ENCODE measurements at regions not wholly inside any gene's neighbourhood (a gene's known extent, or its start where the extent isn't known, plus 50 kb on each side); places are given as distances from the start of the nearest gene placed in this dataset.

DNA sequence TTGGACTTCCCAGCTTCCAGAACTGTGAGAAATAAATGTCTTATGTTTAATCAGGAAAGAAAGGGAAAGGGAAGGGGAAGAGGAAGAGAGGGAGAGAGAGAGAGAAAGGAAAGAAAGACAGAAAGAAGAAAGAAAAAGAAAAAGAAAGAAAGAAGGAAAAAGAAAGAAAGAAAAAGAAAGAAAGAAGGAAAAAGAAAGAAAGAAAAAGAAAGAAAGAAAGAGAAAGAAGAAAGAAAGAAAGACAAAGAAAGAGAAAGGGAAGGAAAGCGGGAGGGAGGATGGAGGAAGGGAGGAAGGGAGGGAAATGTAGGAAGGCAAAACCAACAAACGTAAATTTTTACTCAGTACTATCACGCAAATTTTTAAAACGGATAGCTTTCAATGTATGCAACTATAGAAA, 2281.8 kb downstream of the LRRC4C start:
- H3K4me3 ChIP-seq (ENCODE audit: low read depth, low read length), result no peak overlapping the region
- TF ChIP-seq, protein P1, sequence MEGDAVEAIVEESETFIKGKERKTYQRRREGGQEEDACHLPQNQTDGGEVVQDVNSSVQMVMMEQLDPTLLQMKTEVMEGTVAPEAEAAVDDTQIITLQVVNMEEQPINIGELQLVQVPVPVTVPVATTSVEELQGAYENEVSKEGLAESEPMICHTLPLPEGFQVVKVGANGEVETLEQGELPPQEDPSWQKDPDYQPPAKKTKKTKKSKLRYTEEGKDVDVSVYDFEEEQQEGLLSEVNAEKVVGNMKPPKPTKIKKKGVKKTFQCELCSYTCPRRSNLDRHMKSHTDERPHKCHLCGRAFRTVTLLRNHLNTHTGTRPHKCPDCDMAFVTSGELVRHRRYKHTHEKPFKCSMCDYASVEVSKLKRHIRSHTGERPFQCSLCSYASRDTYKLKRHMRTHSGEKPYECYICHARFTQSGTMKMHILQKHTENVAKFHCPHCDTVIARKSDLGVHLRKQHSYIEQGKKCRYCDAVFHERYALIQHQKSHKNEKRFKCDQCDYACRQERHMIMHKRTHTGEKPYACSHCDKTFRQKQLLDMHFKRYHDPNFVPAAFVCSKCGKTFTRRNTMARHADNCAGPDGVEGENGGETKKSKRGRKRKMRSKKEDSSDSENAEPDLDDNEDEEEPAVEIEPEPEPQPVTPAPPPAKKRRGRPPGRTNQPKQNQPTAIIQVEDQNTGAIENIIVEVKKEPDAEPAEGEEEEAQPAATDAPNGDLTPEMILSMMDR (IDR thresholded peaks at IDR 0.05), result no peak

DNA sequence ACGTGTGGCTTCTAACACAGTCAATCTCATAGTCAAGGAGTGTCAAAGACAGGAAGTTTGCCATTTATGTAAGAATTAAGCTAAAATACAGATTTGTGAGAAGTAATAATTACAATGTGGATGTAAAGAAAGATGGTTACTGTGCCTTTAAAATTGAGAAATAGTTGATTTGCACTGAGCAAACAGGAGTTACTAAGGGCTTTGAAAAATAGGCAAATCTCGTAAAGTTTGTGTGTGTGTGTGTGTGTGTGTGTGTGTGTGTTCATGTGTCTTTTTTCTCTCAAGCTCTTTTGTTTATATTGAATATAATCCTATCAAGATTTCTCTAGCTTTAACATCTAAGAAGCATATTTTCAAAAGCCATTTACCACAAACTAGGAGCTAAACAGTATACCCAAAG, 2284.5 kb downstream of the LRRC4C start:
- H2AFZ ChIP-seq, result no peak overlapping the region
- no peaks in the 10 kb centered on the region for H3K9me3 ChIP-seq (ENCODE audit: control insufficient read depth, low read length)
- no peak overlapping the region for H3K9ac ChIP-seq
- TF ChIP-seq, protein P1 (IDR thresholded peaks at IDR 0.05), result no peak
- no peak overlapping the region for H3K4me2 ChIP-seq (ENCODE audit: low read length)
- H3K27ac ChIP-seq, result no peak overlapping the region
- H3K36me3 ChIP-seq (ENCODE audit: control insufficient read depth, insufficient read depth, low read length), result no peaks in the 10 kb centered on the region
- no peak overlapping the region for H3K4me3 ChIP-seq (ENCODE audit: low read depth, low read length)
- no peaks in the 10 kb centered on the region for H3K4me1 ChIP-seq
- no peaks in the 10 kb centered on the region for H3K79me2 ChIP-seq
- H3K27me3 ChIP-seq (ENCODE audit: control insufficient read depth, insufficient read depth, low read length), result no peaks in the 10 kb centered on the region

More for the DNA sequence above, 2281.8 kb downstream of the LRRC4C start:
- Histone ChIP-seq H2AFZ (no peak overlapping the region), H3K4me1 (no peaks in the 10 kb centered on the region), H3K27ac (no peak overlapping the region), H3K9ac (no peak overlapping the region), H3K9me3 (ENCODE audit: control insufficient read depth, low read length) (no peaks in the 10 kb centered on the region), H3K27me3 (ENCODE audit: control insufficient read depth, insufficient read depth, low read length) (no peaks in the 10 kb centered on the region), H3K79me2 (no peaks in the 10 kb centered on the region), H3K4me2 (ENCODE audit: low read length) (no peak overlapping the region), H3K36me3 (ENCODE audit: control insufficient read depth, insufficient read depth, low read length) (no peaks in the 10 kb centered on the region)

DNA sequence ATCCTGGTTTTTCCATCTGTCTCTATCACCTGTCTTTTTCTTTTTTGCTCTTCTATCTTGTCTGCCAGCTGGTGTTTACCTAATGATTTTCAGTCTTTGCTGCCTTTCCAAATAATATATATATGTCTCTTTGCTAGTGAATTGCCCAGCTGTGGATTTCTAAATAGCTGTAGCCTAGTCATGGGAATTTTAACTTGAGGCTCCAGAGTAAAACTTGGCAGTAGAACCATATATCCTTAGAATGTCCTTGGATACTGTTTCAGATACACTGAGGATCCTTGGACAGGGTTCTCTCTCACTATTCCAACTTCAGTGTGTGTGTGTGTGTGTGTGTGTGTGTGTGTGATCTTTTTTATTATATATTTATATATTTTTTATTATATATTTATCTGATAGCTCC, 2285.3 kb downstream of the LRRC4C start:
- Histone ChIP-seq H3K4me1 (no peaks in the 10 kb centered on the region), H3K36me3 (ENCODE audit: control insufficient read depth, insufficient read depth, low read length) (no peaks in the 10 kb centered on the region), H3K4me2 (ENCODE audit: low read length) (no peak overlapping the region), H3K27me3 (ENCODE audit: control insufficient read depth, insufficient read depth, low read length) (no peaks in the 10 kb centered on the region), H2AFZ (no peak overlapping the region), H3K9ac (no peak overlapping the region), H3K4me3 (ENCODE audit: low read depth, low read length) (no peak overlapping the region), H3K9me3 (ENCODE audit: control insufficient read depth, low read length) (no peaks in the 10 kb centered on the region), H3K79me2 (no peaks in the 10 kb centered on the region), H3K27ac (no peak overlapping the region)
- TF ChIP-seq, protein P1 (IDR thresholded peaks at IDR 0.05), result no peak

DNA sequence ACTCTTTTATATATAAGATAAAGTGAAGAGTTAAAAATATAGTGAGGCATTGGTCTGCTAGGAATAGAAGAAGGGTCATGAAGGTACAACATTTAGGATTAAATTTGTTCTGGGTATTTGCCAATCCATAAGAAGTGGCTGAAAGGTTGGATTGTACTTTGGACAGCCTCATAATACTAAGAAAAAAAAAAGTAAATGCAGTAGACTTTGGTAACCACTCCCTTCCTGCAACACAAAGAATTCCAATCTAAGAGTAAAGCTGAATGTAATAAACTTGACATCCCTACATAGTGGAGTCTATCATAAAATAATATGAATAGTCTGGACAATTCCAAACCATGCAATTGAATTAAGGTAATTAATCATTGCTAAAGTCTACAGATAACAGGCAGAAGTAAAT, 2294.4 kb downstream of the LRRC4C start:
- Histone ChIP-seq H3K36me3 (ENCODE audit: control insufficient read depth, insufficient read depth, low read length) (no peaks in the 10 kb centered on the region), H3K9me3 (ENCODE audit: control insufficient read depth, low read length) (no peaks in the 10 kb centered on the region), H3K4me2 (ENCODE audit: low read length) (no peak overlapping the region), H3K9ac (no peak overlapping the region), H3K4me1 (no peaks in the 10 kb centered on the region), H3K79me2 (no peaks in the 10 kb centered on the region), H3K27me3 (ENCODE audit: control insufficient read depth, insufficient read depth, low read length) (no peaks in the 10 kb centered on the region), H2AFZ (no peak overlapping the region), H3K27ac (no peak overlapping the region), H3K4me3 (ENCODE audit: low read depth, low read length) (no peak overlapping the region)
- TF ChIP-seq, protein P1 (IDR thresholded peaks at IDR 0.05), result no peak

DNA sequence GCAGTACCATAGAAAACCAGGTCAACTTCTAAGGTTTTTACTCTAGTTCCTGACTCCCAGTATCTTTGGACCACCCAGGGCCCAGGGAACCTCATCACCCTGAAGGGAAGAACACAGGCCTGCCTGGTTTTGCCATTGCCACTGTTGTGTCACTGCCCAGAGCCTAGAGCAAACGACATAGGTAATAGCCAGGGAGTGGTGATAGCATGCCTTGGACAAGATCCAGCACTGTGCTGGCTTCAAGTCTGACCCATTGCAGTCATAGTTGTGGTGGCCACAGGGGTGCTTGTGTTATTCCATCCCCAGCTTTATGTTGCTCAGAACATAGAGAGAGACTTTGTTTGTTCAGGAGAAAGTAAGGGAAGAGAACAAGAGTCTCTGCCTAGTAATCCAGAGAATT, 2310.2 kb downstream of the LRRC4C start:
- Histone ChIP-seq H3K27me3 (ENCODE audit: control insufficient read depth, insufficient read depth, low read length) (no peaks in the 10 kb centered on the region), H3K79me2 (no peaks in the 10 kb centered on the region), H2AFZ (no peak overlapping the region), H3K27ac (no peak overlapping the region), H3K9me3 (ENCODE audit: control insufficient read depth, low read length) (no peaks in the 10 kb centered on the region), H3K4me1 (no peaks in the 10 kb centered on the region), H3K4me3 (ENCODE audit: low read depth, low read length) (no peak overlapping the region), H3K9ac (no peak overlapping the region), H3K4me2 (ENCODE audit: low read length) (no peak overlapping the region), H3K36me3 (ENCODE audit: control insufficient read depth, insufficient read depth, low read length) (no peaks in the 10 kb centered on the region)
- TF ChIP-seq, protein P1 (IDR thresholded peaks at IDR 0.05), result no peak
